HCT116 (cell line): ENCODE measurements at regions not wholly inside any gene's neighbourhood (a gene's known extent, or its start where the extent isn't known, plus 50 kb on each side); places are given as distances from the start of the nearest gene placed in this dataset.

Experiments
- ATAC-seq: fragments of 200-7000 bp; cut with Tn5 transposase; 2 replicates; pipeline ENCODE4 v1.9.1; 2020; ENCODE audit warnings: mild to moderate bottlenecking, moderate library complexity
- BruUV-seq: library from RNA; stranded (reverse); fragments of 400-500 nt; replicated peaks from 2 replicates; lab custom pipeline; 2021; lab: Mats Ljungman, UMichigan
- CTCF ChIA-PET: fragments of 300-600 bp; sonication (Branson Sonifier 250); formaldehyde crosslinking; loops from one replicate; lab custom pipeline; 2021; ENCODE audit warnings: antibody characterized with exemption; lab: Charles Lee
- POLR2A ChIA-PET: fragments of 300-600, 350-600 bp; sonication (Branson Sonifier 250); formaldehyde crosslinking; loops from one replicate; lab custom pipeline; 2021; ENCODE audit warnings: antibody characterized with exemption; lab: Charles Lee
- RAD21 ChIA-PET, 2 experiments: fragments of 300-600 bp; sonication (Branson Sonifier 250); formaldehyde crosslinking; loops; one replicate each; lab custom pipeline; 2023; ENCODE audit warnings: low total read pairs in 2 of 2; ENCODE audit not compliant: uncharacterized antibody in 2 of 2, unreplicated experiment in 2 of 2, low non-redundant PET in 1 of 2; lab: Charles Lee
- DNase-seq: peaks from one replicate; pipeline ENCODE4 v3.0.0-alpha.2; 2010; ENCODE audit warnings: low read depth, low spot score
- H2AFZ ChIP-seq: fragments of 200-600 bp; shearing (Covaris generic), sonication (generic); 2 replicates; pipeline ENCODE4 v1.6.1; 2017; ENCODE audit warnings: low read depth, mixed run types, mixed read lengths, antibody characterized with exemption, low read length; ENCODE audit not compliant: poor library complexity, severe bottlenecking
- H3K27ac ChIP-seq: 2 replicates; pipeline ENCODE4 v1.5.1; 2012; ENCODE audit warnings: low read depth, low read length
- H3K27me3 ChIP-seq: fragments of 200-600 bp; sonication (generic); 2 replicates; pipeline ENCODE4 v1.6.1; 2016; ENCODE audit warnings: mixed run types, low read length, mixed read lengths; ENCODE audit not compliant: insufficient read depth
- H3K36me3 ChIP-seq, 2 experiments: fragments of 200-500 bp in 1 of 2; fragments of 200-600 bp in 1 of 2; sonication (Bioruptor generic) in 1 of 2; sonication (generic) in 1 of 2; 2 replicates each; pipeline versions ENCODE4 v1.5.1 to v1.6.1; 2014 to 2016; ENCODE audit warnings: low read length in 2 of 2, inconsistent platforms in 1 of 2, mixed read lengths in 1 of 2, mixed run types in 1 of 2; ENCODE audit not compliant: insufficient read depth in 2 of 2, control insufficient read depth in 1 of 2
- H3K4me1 ChIP-seq, 2 experiments: fragments of 200-600 bp in 1 of 2; sonication (generic) in 1 of 2; 2 replicates each; pipeline versions ENCODE4 v1.5.1 to v1.6.1; 2012 to 2017; ENCODE audit warnings: low read length in 2 of 2, inconsistent platforms in 1 of 2, mild to moderate bottlenecking in 1 of 2, mixed read lengths in 1 of 2, mixed run types in 1 of 2, moderate library complexity in 1 of 2; ENCODE audit not compliant: insufficient read depth in 2 of 2, control insufficient read depth in 1 of 2
- H3K4me2 ChIP-seq: fragments of 200-600 bp; sonication (generic); 2 replicates; pipeline ENCODE4 v1.6.1; 2017; ENCODE audit warnings: mixed run types, low read length, mixed read lengths
- H3K4me3 ChIP-seq, 2 experiments: fragments of 200-600 bp in 1 of 2; sonication (generic) in 1 of 2; replicated peaks in 1 of 2; 2 replicates each; pipeline ENCODE4 v1.5.1; 2011 to 2016; ENCODE audit warnings: low read length in 2 of 2, control low read depth in 1 of 2, low read depth in 1 of 2, mild to moderate bottlenecking in 1 of 2, mixed read lengths in 1 of 2, mixed run types in 1 of 2
- H3K79me2 ChIP-seq: fragments of 200-600 bp; sonication (generic); 2 replicates; pipeline ENCODE4 v1.6.1; 2017; ENCODE audit warnings: mild to moderate bottlenecking, mixed run types, low read length, moderate library complexity, mixed read lengths; ENCODE audit not compliant: insufficient read depth
- H3K9ac ChIP-seq: fragments of 200-600 bp; sonication (generic); 2 replicates; pipeline ENCODE4 v1.6.1; 2016; ENCODE audit warnings: low read length, mixed read lengths
- H3K9me2 ChIP-seq: fragments of 200-600 bp; sonication (generic), shearing (Covaris generic); 2 replicates; pipeline ENCODE4 v1.6.1; 2017; ENCODE audit warnings: mixed run types, mild to moderate bottlenecking, moderate library complexity; ENCODE audit not compliant: insufficient read depth
- H3K9me3 ChIP-seq, 2 experiments: fragments of 200-500 bp in 1 of 2; fragments of 200-600 bp in 1 of 2; sonication (Bioruptor generic) in 1 of 2; sonication (generic) in 1 of 2; 2 replicates each; pipeline ENCODE4 v1.6.1; 2014 to 2017; ENCODE audit warnings: low read length in 2 of 2, mixed read lengths in 2 of 2, inconsistent platforms in 1 of 2, low read depth in 1 of 2, mild to moderate bottlenecking in 1 of 2, mixed run types in 1 of 2, moderate library complexity in 1 of 2; ENCODE audit not compliant: control insufficient read depth in 1 of 2, insufficient read depth in 1 of 2
- H4K20me1 ChIP-seq: fragments of 200-600 bp; sonication (generic), shearing (Covaris generic); 2 replicates; pipeline ENCODE4 v1.6.1; 2017; ENCODE audit warnings: mixed run types, mild to moderate bottlenecking, moderate library complexity; ENCODE audit not compliant: insufficient read depth
- CBX3 ChIP-seq: IDR thresholded peaks from 2 replicates; pipeline ENCODE4 v1.6.1; 2012; ENCODE audit warnings: low read depth
- CEBPB ChIP-seq: IDR thresholded peaks from 2 replicates; pipeline ENCODE4 v1.6.1; 2012; ENCODE audit warnings: low read depth
- EGR1 ChIP-seq: IDR thresholded peaks from 2 replicates; pipeline ENCODE4 v1.6.1; 2012; ENCODE audit warnings: low read depth
- EZH2phosphoT487 ChIP-seq: fragments of 200-600 bp; IDR thresholded peaks from 2 replicates; pipeline ENCODE4 v1.6.1; 2018; ENCODE audit warnings: antibody characterized with exemption, borderline replicate concordance
- FOSL1 ChIP-seq: IDR thresholded peaks from 2 replicates; pipeline ENCODE4 v1.6.1; 2012; ENCODE audit warnings: low read depth
- JUND ChIP-seq: IDR thresholded peaks from 2 replicates; pipeline ENCODE4 v1.6.1; 2012
- POLR2A ChIP-seq: IDR thresholded peaks from 2 replicates; pipeline ENCODE4 v1.7.0; 2011; ENCODE audit warnings: borderline replicate concordance; ENCODE audit not compliant: insufficient read depth, insufficient read length; ENCODE audit errors: extremely low read depth
- POLR2AphosphoS5 ChIP-seq: IDR thresholded peaks from 2 replicates; pipeline ENCODE4 v1.6.1; 2011; ENCODE audit warnings: mild to moderate bottlenecking, low read depth, low read length, moderate library complexity
- RAD21 ChIP-seq: IDR thresholded peaks from 2 replicates; pipeline ENCODE4 v1.6.1; 2012; ENCODE audit warnings: low read depth, mild to moderate bottlenecking
- SIN3A ChIP-seq: IDR thresholded peaks from 2 replicates; pipeline ENCODE4 v1.6.1; 2012; ENCODE audit warnings: low read depth
- SP1 ChIP-seq: IDR thresholded peaks from 2 replicates; pipeline ENCODE4 v1.6.1; 2012; ENCODE audit warnings: low read depth
- SRF ChIP-seq: IDR thresholded peaks from 2 replicates; pipeline ENCODE4 v1.6.1; 2012; ENCODE audit warnings: low read depth
- ZFX ChIP-seq: fragments of 450-650 bp; IDR thresholded peaks from 2 replicates; pipeline ENCODE4 v1.6.1; 2017
- ZNF274 ChIP-seq: fragments of 200-500 bp; sonication (Bioruptor generic); IDR thresholded peaks from 2 replicates; pipeline ENCODE4 v1.6.1; 2014; ENCODE audit warnings: mild to moderate bottlenecking, low read depth, low read length, inconsistent platforms
- intact Hi-C: fragments of 100-400 bp; cut with micrococcal nuclease; formaldehyde crosslinking; loops from 2 replicates; pipeline ENCODE4 v1.10.0; 2022
- TF ChIP-seq, protein P1 (sequence below): IDR thresholded peaks from 2 replicates; pipeline ENCODE4 v1.6.1; 2012; ENCODE audit warnings: low read depth
- TF ChIP-seq, protein P2 (sequence below): IDR thresholded peaks from 2 replicates; pipeline ENCODE4 v1.6.1; 2012

GRCh38 chr10:131777162-131777561 is 123.6 kb upstream of the PPP2R2D start:
- Histone ChIP-seq H3K4me3 (no peak overlapping the region), H3K4me2 (no peak overlapping the region), H3K9me2 (no peaks in the 10 kb centered on the region), H2AFZ (no peak overlapping the region), H3K4me1 (no peaks in the 10 kb centered on the region), H3K27me3 (no peaks in the 10 kb centered on the region), H4K20me1 (no peaks in the 10 kb centered on the region), H3K9me3 (no peaks in the 10 kb centered on the region), H3K79me2 (no peaks in the 10 kb centered on the region), H3K27ac (no peak overlapping the region), H3K36me3 (no peaks in the 10 kb centered on the region), H3K9ac (no peak overlapping the region)
- DNase-seq, result no peak
- intact Hi-C loops, result no loop called here
- TF ChIP-seq EZH2phosphoT487 (no peak), CBX3 (no peak), SIN3A (no peak), CEBPB (no peak), ZFX (no peak)
- TF ChIP-seq, protein P1, sequence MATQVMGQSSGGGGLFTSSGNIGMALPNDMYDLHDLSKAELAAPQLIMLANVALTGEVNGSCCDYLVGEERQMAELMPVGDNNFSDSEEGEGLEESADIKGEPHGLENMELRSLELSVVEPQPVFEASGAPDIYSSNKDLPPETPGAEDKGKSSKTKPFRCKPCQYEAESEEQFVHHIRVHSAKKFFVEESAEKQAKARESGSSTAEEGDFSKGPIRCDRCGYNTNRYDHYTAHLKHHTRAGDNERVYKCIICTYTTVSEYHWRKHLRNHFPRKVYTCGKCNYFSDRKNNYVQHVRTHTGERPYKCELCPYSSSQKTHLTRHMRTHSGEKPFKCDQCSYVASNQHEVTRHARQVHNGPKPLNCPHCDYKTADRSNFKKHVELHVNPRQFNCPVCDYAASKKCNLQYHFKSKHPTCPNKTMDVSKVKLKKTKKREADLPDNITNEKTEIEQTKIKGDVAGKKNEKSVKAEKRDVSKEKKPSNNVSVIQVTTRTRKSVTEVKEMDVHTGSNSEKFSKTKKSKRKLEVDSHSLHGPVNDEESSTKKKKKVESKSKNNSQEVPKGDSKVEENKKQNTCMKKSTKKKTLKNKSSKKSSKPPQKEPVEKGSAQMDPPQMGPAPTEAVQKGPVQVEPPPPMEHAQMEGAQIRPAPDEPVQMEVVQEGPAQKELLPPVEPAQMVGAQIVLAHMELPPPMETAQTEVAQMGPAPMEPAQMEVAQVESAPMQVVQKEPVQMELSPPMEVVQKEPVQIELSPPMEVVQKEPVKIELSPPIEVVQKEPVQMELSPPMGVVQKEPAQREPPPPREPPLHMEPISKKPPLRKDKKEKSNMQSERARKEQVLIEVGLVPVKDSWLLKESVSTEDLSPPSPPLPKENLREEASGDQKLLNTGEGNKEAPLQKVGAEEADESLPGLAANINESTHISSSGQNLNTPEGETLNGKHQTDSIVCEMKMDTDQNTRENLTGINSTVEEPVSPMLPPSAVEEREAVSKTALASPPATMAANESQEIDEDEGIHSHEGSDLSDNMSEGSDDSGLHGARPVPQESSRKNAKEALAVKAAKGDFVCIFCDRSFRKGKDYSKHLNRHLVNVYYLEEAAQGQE, result no peak
- TF ChIP-seq, protein P2, sequence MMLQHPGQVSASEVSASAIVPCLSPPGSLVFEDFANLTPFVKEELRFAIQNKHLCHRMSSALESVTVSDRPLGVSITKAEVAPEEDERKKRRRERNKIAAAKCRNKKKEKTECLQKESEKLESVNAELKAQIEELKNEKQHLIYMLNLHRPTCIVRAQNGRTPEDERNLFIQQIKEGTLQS, result no peak
- no peak for ATAC-seq
- BruUV-seq, result no TSS peak
- RAD21 ChIA-PET, result no interaction called here
- CTCF ChIA-PET, result no interaction called here
- POLR2A ChIA-PET, result no interaction called here

DNA sequence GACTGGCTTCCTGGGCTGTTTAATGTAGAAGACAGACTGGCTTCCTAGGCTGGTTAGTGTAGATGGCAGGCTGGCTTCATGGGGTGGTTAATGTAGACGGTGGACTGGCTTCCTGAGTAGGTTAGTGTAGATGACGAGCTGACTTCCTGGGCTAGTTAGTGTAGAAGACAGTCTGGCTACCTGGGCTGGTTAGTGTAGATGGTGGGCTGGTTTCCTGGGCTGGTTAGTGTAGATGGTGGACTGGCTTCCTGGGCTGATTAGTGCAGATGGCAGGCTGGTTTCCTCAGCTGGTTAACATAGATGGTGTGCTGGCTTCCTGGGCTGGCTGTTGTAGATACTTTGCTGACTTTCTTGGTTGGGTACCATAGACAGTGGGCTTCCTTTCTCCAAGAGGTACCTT is 122.9 kb upstream of the PPP2R2D start:
- Histone ChIP-seq H3K4me1 (no peaks in the 10 kb centered on the region), H3K79me2 (no peaks in the 10 kb centered on the region), H3K27ac (no peak overlapping the region), H3K36me3 (no peaks in the 10 kb centered on the region), H3K4me2 (no peak overlapping the region), H3K9ac (no peak overlapping the region), H3K4me3 (no peak overlapping the region), H3K9me3 (no peaks in the 10 kb centered on the region), H2AFZ (no peak overlapping the region), H3K9me2 (no peaks in the 10 kb centered on the region), H3K27me3 (no peaks in the 10 kb centered on the region), H4K20me1 (no peaks in the 10 kb centered on the region)
- ATAC-seq (no peak), DNase-seq (no peak)
- ChIA-PET POLR2A (no interaction called here), CTCF (no interaction called here), RAD21 (no interaction called here)
- BruUV-seq, result no TSS peak
- intact Hi-C loops, result no loop called here
- TF ChIP-seq SP1 (no peak), FOSL1 (no peak), ZFX (no peak), SRF (no peak), EGR1 (no peak), EZH2phosphoT487 (no peak), CBX3 (no peak), POLR2A (no peak), ZNF274 (no peak), CEBPB (no peak), RAD21 (no peak), POLR2AphosphoS5 (no peak), JUND (no peak)
- TF ChIP-seq, protein P1, result no peak
